SU-DHL-6 (cell line): ENCODE measurements at regions not wholly inside any gene's neighbourhood (a gene's known extent, or its start where the extent isn't known, plus 50 kb on each side); places are given as distances from the start of the nearest gene placed in this dataset.

Experiments
- CTCF ChIP-seq: fragments of 200-600 bp; sonication (generic); IDR thresholded peaks from one replicate; pipeline ENCODE4 v1.5.1; 2017; ENCODE audit warnings: antibody characterized with exemption, mild to moderate bottlenecking, low read length, moderate library complexity; ENCODE audit not compliant: insufficient read depth, poor library complexity, severe bottlenecking
- EZH2phosphoT487 ChIP-seq: fragments of 200-600 bp; sonication (generic), shearing (Covaris generic); conservative IDR thresholded peaks from 2 replicates; pipeline ENCODE4 v1.6.1; 2018; ENCODE audit warnings: mild to moderate bottlenecking, antibody characterized with exemption, low read length, moderate library complexity, mixed read lengths

GRCh38 chr4:131159261-131159660 lies 1989.8 kb upstream of the PCDH10 start:
- TF ChIP-seq CTCF (no peak), EZH2phosphoT487 (no peak)
